ENCODE measurements at regions not wholly inside any gene's neighbourhood (a gene's known extent, or its start where the extent isn't known, plus 50 kb on each side); places are given as distances from the start of the nearest gene placed in this dataset.

DNA sequence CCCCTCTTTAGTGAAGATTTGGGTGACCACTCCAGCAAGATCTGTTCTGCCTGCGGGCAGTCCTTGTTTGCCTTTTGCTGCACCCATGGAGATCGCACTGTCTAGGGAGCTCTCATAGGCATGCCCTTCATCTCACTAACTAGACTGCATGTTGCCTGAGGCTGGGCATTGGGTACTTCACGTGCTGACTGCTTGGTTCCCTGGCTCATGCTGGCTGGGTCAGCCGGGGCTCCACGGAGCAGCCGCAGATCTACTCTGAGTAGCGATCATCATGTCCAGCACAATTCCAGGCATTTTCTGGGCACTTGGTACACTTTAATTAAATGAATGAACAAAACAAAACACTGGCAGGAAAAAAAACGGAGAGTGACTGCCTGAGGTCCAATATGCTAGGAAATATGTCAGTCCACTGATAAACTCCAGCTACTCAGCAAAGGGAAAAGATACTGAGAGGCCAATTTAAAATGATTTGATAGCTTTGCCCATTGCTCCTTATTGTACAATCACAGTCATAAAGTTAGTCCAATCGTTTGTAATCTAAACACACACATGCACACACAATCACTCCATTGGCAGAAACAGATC, 220.3 kb downstream of the C1D start:
- no peak for DNase-seq (ENCODE audit: low read depth)
- no peak overlapping the region for H3K4me3 ChIP-seq (replicated peaks; ENCODE audit: low read depth, low read length)
- TF ChIP-seq, protein P1, sequence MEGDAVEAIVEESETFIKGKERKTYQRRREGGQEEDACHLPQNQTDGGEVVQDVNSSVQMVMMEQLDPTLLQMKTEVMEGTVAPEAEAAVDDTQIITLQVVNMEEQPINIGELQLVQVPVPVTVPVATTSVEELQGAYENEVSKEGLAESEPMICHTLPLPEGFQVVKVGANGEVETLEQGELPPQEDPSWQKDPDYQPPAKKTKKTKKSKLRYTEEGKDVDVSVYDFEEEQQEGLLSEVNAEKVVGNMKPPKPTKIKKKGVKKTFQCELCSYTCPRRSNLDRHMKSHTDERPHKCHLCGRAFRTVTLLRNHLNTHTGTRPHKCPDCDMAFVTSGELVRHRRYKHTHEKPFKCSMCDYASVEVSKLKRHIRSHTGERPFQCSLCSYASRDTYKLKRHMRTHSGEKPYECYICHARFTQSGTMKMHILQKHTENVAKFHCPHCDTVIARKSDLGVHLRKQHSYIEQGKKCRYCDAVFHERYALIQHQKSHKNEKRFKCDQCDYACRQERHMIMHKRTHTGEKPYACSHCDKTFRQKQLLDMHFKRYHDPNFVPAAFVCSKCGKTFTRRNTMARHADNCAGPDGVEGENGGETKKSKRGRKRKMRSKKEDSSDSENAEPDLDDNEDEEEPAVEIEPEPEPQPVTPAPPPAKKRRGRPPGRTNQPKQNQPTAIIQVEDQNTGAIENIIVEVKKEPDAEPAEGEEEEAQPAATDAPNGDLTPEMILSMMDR (IDR thresholded peaks at IDR 0.05; ENCODE audit: low read length, missing control alignments) = no peak

DNA sequence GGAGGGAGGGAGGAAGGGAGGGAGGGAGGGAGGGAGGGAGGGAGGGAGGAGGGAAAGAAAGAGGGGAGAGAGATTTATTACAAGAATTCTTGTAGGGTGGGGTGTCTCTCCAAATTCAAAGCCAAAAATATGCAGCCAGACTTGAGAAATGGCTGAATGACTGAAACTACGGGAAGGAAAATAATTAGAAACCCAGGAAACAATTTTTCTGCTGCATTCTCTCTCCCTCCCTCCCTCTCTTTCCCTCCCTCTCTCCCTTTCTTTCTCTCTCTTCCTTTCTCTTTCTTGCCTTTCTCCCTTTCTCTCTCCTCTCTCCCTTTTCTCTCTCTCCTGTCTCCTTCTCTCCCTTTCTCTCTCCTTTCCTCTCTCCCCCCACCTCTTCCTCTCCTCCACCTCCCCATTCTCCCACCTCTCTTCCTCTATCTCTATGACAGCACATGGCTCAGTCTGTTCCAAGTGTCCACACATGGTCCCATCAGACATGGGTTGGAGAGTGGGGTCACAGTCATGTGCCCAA, 218.7 kb downstream of the C1D start:
- DNase-seq (ENCODE audit: low read depth) = no peak
- no peak overlapping the region for H3K4me3 ChIP-seq (replicated peaks; ENCODE audit: low read depth, low read length)
- TF ChIP-seq, protein P1 (IDR thresholded peaks at IDR 0.05; ENCODE audit: low read length, missing control alignments) = no peak

DNA sequence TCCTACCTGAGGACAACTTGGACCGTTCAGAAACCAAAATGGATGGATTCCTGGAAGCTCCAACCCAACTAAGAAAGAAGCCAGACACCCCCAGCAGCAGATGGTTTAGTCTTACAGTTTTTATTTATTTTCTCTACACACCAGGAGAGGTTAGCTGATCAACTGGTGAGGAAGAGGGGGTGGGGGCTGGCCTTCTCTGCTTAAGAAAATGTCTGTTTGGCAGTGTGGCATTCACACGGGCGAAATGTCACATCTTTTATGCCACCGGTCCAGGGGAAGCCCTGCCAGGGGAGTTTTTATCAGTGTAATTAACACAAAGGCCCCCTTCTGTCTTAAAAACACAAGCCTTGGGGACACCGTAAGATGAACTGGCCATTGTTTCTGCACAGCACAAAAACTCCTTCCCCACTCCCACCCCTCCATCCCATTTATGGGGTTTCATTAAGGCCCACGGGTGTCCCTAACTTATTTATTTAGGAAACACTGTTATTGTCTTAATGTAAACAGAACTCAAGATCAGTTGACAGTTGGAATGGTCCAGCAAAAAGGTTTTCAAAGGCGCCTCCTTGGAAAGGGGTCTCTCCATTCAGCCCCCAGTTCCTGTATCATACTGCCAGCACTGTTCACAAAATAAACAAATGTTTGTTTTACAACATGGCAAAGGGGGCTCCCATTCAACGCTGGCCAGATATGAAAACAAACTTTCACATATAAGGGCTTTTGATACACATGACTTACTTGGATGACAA, 217.0 kb downstream of the C1D start:
- TF ChIP-seq, protein P1 (IDR thresholded peaks at IDR 0.05; ENCODE audit: low read length, missing control alignments) = no peak
- no peak for DNase-seq (ENCODE audit: low read depth)
- H3K4me3 ChIP-seq (replicated peaks; ENCODE audit: low read depth, low read length) = peak overlapping the region; percentile 21

DNA sequence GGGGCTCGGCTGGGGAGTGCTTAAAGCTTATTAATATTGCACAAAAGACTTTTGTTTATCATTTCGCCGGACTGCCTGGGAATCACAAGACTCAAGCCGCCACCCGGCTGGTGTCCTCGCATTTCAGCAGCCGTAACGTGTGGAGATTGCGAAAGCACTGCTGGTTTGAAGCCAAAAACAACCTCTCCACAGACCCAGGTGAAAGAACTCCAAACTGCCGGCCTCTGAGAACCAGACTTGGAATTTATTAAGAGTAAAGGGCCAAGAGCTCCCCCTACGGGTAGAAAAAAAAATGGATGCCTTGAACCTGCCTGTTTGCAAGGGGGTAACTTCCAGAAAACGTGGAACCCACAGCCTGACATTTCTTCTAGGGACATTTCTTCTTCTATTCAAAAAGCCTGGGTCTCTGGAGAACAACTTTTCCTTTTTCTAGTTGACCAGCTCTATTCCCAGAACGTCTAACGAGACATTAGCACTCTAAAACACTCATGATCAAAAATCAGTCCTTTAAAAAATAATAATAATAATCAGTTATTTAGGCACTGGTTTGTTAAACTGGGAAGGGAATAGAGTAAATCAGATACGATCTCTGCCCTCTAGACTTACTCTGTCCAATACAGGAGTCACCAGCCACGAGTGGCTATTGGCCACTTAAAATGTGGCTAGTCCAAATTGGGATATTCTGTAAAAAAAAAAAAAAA, 216.3 kb downstream of the C1D start:
- DNase-seq (ENCODE audit: low read depth) = peak; percentile 99
- TF ChIP-seq, protein P1 (IDR thresholded peaks at IDR 0.05; ENCODE audit: low read length, missing control alignments) = peak; percentile 76
- peak overlapping the region; percentile 21 for H3K4me3 ChIP-seq (replicated peaks; ENCODE audit: low read depth, low read length)

DNA sequence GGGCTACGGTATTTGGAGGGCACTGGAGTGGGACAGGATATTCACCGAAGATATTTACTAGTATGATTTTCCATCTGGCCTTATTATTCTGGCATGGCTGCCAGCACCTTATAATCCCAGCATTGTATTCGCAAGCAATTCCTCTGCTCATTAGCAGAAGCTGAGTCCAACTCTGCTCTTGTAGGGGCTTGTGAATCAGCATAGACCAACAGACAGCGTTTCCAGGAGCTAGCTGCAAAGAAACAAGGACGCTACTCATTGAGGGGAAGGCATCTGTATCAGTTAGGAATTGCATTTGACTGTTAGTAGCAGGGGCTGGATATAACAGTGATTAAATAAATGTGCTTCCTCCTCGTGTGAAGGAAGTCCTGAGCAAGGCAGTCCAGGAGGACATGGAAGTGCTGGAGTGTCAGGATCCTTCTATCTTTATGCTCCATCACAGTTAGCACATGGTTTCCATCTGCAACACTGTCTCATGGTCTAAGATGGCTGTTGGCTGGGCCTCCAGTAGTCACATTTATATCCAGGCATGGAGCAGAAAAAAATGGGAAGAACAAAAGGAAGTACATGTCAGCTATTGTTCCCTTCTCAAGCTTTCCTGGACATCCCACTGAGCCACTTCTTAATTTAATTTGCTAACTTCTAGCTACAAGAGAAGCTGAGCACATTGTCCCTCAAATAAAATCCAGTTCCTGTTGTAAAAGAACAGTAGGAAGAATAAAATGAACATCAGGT, 214.1 kb downstream of the C1D start:
- TF ChIP-seq, protein P1 (IDR thresholded peaks at IDR 0.05; ENCODE audit: low read length, missing control alignments) = no peak
- H3K4me3 ChIP-seq (replicated peaks; ENCODE audit: low read depth, low read length) = no peak overlapping the region
- DNase-seq (ENCODE audit: low read depth) = no peak

DNA sequence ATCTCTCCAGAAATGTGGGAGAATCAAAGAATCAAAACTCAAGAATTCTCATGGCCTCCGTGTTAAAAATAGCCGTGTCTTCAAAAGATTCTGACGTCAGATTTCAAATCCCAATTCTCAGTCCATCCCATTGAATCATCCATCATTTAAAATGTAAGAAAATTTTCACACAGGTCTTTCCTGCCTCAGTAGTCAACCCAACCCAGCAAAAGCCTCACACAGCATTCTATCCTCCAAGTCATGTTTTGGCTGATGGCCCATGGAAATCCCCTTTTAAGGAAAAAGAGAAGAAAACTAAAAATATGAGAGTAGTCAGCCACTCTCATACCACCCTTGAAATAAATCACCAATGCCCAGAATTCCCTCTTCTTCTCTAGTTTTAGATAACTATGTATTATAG, 211.8 kb downstream of the C1D start:
- TF ChIP-seq, protein P1 (IDR thresholded peaks at IDR 0.05; ENCODE audit: low read length, missing control alignments) = no peak
- no peak overlapping the region for H3K4me3 ChIP-seq (replicated peaks; ENCODE audit: low read depth, low read length)
- no peak for DNase-seq (ENCODE audit: low read depth)
